ENCODE measurements at regions not wholly inside any gene's neighbourhood (a gene's known extent, or its start where the extent isn't known, plus 50 kb on each side); places are given as distances from the start of the nearest gene placed in this dataset.

DNA sequence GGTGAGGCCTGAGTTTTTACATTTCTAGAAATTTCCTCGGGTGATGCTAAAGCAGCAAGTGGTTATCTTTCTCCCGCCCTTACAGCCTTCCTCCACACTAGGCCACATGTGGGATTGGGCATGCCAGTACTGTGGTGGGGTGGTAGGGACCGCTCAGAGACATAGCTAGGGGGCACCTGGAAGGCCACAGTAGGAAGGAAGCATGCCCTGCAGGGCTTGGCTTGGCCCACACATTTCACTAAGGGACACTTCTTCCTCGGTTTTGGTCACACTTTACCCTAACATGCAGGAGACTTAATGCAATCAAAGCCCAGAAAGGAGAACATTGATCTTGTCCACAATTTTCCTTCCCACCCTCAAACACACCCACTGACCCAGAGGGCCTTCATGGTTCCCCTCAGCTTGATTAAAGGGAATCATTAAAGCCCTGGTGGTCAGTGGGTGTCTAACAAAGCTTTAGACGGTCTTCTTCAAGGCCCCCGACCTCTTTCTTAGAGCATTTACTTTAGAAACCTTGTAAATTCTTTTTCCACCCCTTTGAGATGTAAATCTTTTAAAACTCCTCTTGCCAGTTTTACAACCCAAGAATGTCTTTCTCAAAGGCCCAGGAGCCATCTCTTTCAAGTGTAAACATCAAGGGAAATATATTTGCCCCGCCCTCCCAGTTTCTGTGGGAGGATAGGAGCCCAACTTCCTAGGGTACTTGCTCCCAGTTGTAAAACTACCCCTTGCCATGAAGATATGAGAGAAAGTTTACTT lies 246.4 kb upstream of the PTBP2 start:
- DNase-seq, result no peak

DNA sequence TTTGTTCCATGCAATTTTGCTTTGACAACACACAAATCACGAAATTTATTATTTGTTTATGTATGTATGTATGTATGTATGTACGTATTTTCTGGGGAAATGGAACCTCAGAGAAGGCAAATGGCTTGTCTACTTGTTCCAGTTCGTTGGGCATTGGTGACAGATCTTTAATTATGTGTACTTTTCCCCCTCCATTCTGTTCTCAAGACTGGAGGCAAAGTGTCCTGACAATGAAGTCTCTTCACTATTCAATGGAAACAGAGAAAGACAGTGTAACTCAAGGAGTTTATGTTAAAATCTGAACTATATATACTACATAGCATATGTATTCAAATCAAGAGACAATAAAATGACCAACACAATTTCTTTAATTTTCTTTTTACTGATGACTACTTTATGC lies 245.7 kb upstream of the PTBP2 start:
- DNase-seq, result no peak

- no peak for DNase-seq
These were observed 243.4 kb upstream of the PTBP2 start for GRCh38 chr1:96478228-96478627.

- no peak for DNase-seq
These were observed 240.2 kb upstream of the PTBP2 start for GRCh38 chr1:96481409-96481808.

GRCh38 chr1:96482616-96483015 lies 239.0 kb upstream of the PTBP2 start:
- DNase-seq, result no peak

- no peak for DNase-seq
These were observed 234.2 kb upstream of the PTBP2 start for GRCh38 chr1:96487394-96487793.

- no peak for DNase-seq
These were observed 233.6 kb upstream of the PTBP2 start for GRCh38 chr1:96487971-96488370.

DNA sequence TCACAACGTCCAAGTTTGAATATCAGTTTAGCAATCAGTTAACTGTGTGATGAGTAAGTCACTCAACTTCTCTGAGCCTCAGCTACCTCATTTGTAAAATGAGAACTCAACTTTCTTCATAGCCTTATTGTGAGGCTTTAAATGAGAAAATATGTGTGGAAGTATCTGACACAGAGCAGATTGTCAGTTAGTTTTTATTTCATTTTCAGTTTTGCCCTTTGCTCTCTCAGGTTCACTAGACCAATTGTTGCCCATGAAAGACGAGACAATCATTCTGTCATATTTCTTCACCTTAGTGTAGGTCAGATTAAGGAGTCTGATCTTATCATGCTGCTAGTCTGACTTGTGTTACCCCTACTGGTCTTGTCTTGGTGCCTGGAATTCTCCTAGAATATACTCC lies 232.8 kb upstream of the PTBP2 start:
- no peak for DNase-seq

- DNase-seq, result no peak
These were observed 229.3 kb upstream of the PTBP2 start for GRCh38 chr1:96492236-96492635.

DNA sequence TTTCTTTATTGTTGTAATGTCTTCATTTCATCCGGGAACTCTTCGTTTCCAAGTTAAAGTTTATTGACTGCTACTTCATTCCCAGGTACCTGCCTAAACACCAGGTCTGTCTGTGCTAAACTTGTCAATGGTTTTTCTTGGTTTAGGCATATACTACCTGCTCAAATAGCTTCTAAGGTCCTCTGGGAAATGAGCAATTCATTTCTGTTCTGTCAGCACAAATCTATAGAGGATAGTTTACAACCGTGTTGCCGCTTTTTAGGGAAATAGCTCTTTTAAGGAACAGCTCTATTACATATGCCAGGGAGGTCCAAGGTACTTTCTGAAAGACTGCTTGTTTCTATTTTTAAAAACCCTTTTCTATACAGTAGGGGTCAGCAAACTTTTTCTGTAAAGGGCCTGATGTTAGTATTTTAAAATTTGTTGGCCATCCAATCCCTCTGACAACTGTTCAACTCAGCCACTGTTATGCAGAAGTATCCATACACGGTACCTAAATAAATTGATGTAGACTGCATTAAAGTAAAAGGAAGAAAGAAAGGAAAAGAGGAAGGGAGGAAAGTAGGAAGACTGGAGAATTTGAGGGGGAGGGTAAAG lies 222.7 kb upstream of the PTBP2 start:
- no peak for DNase-seq

- no peak for DNase-seq
These were observed 213.4 kb upstream of the PTBP2 start for GRCh38 chr1:96508233-96508632.

- DNase-seq, result no peak
These were observed 212.2 kb upstream of the PTBP2 start for GRCh38 chr1:96509339-96509738.

GRCh38 chr1:96509951-96510350 lies 211.6 kb upstream of the PTBP2 start:
- no peak for DNase-seq

DNA sequence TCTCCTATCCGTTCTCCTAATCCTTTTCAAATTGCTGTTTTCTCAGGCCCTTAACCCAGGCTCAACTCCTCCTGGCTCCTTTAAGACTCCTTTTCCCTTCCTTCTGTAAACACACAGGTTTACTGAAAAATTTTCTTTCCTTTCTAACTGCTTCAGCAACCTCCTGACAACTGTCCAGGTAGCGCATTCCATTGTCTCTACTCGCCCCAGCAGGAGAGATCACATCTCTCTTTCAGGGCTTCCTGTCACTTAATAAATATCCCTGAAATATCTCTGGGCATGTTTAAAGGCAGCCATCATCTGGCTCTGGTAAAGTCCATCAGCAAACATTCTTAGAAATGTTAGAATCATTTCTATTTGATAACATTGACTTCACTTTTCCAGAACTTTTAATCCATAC lies 211.2 kb upstream of the PTBP2 start:
- no peak for DNase-seq

GRCh38 chr1:96510911-96511310 lies 210.7 kb upstream of the PTBP2 start:
- DNase-seq, result no peak

DNA sequence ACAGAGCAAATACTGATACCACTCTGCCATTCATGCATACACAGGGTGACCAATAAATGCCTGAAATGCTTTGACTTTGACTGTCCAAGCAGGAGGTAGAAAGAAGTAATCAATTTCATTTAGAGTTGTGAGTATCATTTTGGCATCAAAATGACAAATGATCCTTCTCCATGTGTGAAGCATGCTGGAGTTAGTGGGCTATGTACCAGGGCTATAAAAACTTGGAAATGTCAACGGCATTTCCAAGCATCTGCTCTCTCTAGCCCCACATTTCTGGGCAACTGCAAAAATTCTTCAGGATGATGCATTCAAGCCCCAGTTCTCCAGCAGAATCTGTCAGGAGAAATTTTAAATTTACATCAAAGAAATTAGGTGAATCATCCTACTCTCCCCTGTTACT lies 208.4 kb upstream of the PTBP2 start:
- no peak for DNase-seq

DNA sequence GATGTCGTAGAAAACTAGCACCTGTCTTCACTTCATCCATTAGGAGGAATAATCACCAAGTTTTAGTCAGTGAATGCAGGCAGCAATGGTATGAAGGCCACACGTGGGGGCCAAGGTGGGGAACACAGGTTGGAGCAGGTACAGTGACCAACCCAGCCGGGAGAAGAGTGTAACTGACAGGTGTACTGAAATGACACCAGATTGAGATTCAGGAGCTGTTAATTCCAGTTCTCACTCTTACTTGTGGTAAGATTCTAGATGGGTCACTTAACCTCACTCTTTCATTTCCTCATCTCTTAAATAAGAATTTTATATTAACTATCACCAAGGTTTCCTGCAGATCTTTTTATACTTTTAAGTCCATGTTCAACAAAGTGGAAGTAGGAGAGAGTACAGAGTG lies 206.2 kb upstream of the PTBP2 start:
- no peak for DNase-seq

GRCh38 chr1:96515925-96516324 lies 205.7 kb upstream of the PTBP2 start:
- DNase-seq, result no peak

DNA sequence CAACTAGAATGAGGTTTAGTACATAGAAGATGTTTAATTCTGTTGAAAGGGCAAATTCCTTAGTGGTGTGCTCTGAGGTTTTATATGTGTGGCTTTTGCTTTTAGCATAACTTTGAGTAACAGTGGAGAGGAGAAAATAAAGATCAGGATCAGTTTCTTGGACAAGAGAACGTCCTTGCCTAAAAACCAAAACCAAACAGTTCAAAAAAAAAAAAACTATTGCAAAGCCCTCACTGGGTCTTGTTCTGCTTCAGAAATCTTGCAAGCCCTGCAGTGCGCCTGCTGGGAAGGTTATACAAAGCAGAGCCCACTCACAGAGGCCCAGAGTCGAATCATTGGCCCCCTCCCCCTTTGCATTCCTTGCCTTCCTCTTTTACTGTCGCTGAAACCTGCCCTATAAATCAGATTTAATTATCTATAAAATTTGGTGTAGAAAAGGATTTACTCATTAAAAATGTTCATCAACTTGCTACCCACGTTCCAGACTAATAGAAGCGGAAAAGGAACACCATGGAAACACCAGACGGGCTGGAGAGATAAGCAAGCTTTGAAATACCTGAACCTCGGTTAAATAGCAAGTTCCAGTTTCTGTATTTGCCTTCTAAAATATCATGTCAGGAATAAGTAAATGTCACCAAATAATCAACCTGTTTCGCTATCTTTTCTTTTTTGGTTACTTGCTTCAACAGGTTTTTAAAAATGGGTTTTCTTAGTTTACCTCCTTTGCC lies 201.6 kb upstream of the PTBP2 start:
- DNase-seq, result no peak

DNA sequence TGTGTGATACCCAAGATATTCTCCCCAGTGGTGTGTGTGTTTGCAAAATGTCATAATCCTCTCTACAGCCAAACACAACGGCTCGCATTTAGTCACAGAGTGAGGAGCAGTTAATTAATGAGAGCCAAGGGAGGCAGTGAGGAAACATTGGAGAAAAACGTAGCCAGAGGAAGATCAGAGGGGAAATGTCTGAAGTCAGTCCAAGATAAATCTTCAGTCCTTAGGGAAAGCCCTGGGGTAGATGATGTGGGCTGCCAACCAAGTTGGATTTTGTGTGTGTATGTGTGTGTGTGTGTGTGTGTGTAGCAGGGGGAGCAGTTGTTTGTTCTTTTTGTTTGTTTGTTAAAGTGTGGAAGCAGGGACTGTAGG lies 201.0 kb upstream of the PTBP2 start:
- no peak for DNase-seq

GRCh38 chr1:96521010-96521409 lies 200.6 kb upstream of the PTBP2 start:
- DNase-seq, result no peak

DNA sequence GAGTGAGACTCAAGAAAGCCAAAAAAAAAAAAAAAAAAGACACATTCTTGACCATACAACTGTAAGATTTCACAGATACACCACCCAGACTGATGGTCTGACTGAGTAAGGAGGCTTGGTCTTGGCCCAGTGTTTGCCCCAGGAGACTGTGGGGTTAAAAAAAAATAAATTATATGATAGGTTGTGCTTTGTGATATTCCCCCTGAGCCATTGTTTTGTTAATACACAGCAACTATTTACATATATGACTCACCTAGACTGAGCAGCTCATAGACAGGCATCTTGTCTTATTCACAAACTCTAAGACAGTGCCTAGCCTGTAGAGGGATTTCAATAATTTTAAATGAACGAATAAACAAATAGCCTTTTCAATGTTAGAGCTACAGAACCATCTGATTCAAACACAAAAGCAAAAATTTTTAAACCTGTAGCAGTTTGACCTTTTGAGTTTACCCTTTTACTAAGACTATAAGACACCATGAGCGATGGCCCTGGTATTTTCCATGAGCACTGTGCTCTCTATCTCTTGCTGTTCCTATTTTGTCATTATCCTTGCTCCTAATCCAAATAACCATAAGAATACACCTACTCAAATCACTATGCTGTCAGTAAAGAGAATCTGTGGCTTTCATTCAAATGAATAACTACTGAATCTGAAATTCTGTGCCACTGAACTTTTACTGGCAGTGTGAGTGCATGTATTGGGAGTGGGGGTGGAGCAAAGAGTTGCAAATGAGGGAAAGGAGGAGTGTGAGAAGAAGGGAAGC lies 199.4 kb upstream of the PTBP2 start:
- DNase-seq, result no peak

DNA sequence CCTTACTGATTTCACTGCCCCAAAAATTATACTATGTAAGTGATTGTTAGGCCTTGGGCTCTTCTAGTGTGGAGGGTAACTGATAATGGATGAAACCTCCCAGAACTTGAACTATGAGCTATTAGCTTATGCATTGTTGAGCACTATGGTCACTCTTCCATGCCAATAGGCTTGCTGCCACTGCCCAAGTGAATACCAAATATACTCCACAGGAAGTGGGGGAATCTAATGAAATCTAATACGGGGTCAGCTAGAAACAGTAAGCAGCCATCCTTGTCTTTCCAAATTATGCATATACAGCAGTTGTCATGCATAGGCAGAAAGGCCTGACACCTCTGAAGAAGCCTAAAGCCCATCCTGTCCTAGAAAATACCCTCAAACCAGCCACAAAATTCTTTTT lies 198.7 kb upstream of the PTBP2 start:
- DNase-seq, result no peak

DNA sequence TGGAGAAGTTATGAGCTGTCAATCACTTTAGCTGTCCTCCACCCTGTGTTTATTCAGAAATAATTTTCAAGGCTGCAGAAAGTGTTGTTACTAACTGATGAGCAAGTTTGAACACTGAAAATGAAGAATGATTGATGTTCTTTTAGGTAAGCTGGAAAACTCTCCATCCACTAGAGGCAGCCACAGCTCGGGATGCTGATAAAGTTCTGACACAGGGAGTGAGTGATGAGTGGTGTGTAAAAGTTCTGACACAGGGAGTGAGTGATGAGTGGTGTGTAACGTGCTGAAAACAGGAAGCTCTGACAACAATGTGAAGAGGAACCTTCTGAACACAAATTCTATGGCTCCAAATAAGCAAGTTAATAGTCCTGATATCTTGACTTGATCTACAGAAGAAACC lies 197.5 kb upstream of the PTBP2 start:
- no peak for DNase-seq
